Osteocyte (in vitro differentiated cells): ENCODE measurements at regions not wholly inside any gene's neighbourhood (a gene's known extent, or its start where the extent isn't known, plus 50 kb on each side); places are given as distances from the start of the nearest gene placed in this dataset.
A peak's percentile ranks its signal among the peaks of the same experiment; 100 is the strongest.
"Not testable (repeated sequence)": the region's sequence is repeated elsewhere in the genome, so short reads cannot be mapped to it uniquely, and the experiment has no call there.

Experiments
- DNase-seq: peaks from one replicate; pipeline ENCODE4 v3.0.0; 2021; ENCODE audit warnings: mixed read lengths; ENCODE audit not compliant: unreplicated experiment; ENCODE audit errors: extremely low spot score
- H3K27ac Mint-ChIP-seq: one replicate; pipeline ENCODE4 v1.8.0; 2021; ENCODE audit warnings: mild to moderate bottlenecking, mixed read lengths; ENCODE audit not compliant: unreplicated experiment
- H3K27me3 Mint-ChIP-seq: one replicate; pipeline ENCODE4 v1.8.0; 2021; ENCODE audit warnings: mixed read lengths; ENCODE audit not compliant: unreplicated experiment
- H3K36me3 Mint-ChIP-seq: one replicate; pipeline ENCODE4 v1.8.0; 2021; ENCODE audit warnings: mixed read lengths; ENCODE audit not compliant: unreplicated experiment
- H3K4me1 Mint-ChIP-seq: one replicate; pipeline ENCODE4 v1.8.0; 2021; ENCODE audit warnings: mixed read lengths; ENCODE audit not compliant: unreplicated experiment
- H3K4me3 Mint-ChIP-seq: one replicate; pipeline ENCODE4 v1.8.0; 2021; ENCODE audit warnings: mild to moderate bottlenecking, moderate library complexity, mixed read lengths; ENCODE audit not compliant: unreplicated experiment
- H3K9me3 Mint-ChIP-seq: one replicate; pipeline ENCODE4 v1.8.0; 2021; ENCODE audit warnings: mixed read lengths; ENCODE audit not compliant: unreplicated experiment
- TF ChIP-seq, protein P1 (sequence below): fragments of 200-600 bp; sonication (generic); IDR thresholded peaks from 2 replicates; pipeline ENCODE4 v1.5.0; 2021; ENCODE audit warnings: antibody characterized with exemption, mild to moderate bottlenecking, moderate library complexity

DNA sequence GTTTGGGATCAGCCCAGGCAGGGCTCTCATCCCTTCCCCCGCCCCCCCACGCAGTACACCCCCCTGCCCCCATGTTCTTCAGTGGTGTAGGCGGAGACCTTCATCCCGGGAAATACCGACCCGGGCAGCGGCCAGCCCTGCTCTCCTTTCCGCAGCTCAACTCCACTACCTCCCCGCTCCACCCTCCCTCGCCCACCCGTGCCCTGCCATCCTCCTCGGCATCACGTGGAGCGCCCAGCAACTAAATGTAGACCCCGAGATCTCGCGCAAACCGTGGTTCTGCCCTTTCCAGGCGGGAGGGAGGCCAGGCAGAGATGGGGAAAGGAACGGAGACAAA, 1932.2 kb upstream of the DEFB115 start:
- TF ChIP-seq, protein P1, sequence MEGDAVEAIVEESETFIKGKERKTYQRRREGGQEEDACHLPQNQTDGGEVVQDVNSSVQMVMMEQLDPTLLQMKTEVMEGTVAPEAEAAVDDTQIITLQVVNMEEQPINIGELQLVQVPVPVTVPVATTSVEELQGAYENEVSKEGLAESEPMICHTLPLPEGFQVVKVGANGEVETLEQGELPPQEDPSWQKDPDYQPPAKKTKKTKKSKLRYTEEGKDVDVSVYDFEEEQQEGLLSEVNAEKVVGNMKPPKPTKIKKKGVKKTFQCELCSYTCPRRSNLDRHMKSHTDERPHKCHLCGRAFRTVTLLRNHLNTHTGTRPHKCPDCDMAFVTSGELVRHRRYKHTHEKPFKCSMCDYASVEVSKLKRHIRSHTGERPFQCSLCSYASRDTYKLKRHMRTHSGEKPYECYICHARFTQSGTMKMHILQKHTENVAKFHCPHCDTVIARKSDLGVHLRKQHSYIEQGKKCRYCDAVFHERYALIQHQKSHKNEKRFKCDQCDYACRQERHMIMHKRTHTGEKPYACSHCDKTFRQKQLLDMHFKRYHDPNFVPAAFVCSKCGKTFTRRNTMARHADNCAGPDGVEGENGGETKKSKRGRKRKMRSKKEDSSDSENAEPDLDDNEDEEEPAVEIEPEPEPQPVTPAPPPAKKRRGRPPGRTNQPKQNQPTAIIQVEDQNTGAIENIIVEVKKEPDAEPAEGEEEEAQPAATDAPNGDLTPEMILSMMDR, result no peak
- Mint-ChIP-seq H3K27ac (no peak overlapping the region), H3K36me3 (no peaks in the 10 kb centered on the region), H3K27me3 (no peaks in the 10 kb centered on the region), H3K4me1 (no peaks in the 10 kb centered on the region), H3K9me3 (peaks cover 43% of the 10 kb centered on the region), H3K4me3 (no peak overlapping the region)
- DNase-seq, result no peak

DNA sequence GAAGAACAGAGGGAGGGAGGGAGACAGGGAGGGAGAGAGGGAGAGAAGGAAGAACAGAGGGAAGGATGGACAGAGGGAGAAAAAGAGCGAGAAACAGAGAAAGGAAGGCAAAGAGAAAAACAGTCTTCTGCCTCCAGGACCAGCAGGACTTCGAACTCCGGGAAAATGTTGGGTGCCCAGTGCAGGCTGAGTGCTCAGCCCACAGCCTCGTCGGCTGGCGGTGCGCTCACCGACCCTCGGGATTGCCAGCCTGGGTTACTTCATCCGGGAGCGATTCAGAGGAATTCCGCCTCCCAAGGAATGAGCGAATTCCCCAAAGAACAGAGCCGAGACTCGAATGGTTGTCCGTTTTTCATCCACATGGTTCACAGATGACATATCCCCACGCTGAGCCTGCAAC, 1931.7 kb upstream of the DEFB115 start:
- H3K36me3 Mint-ChIP-seq, DNase-seq, H3K27me3 Mint-ChIP-seq, H3K27ac Mint-ChIP-seq, H3K4me3 Mint-ChIP-seq, H3K4me1 Mint-ChIP-seq: not testable (repeated sequence)
- peaks cover 48% of the 10 kb centered on the region for H3K9me3 Mint-ChIP-seq

DNA sequence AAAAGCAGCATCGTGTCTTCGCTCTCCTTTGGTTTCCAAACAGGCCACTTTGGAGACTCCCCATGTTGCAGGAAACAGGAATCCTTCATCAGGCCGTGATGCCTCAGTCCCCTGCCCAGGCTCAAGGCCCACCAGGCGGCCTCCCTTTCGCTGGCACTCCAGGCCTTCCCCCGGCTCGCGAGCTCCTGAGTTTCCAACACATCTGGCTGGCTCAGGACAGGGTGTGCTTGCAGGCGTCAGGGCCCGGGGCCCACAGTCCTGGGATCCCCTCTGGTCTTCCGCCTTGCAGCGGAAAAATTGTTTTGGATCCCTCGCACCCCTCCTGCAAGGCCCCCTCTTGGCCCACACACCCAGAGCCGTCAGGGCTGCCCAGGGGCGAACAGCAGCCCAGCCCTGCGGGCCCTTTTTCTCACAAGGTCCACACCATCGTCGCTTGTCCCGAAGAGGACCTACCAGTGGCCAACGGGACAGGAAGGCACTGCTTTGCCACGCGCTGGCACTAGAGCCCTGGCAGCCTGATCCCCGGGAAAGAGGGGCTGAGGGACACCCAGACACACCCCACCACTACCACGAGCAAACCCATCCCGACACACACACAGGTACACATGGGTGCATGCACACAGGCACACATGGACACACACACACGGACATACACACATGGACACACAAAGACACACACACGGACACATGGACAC, 1930.9 kb upstream of the DEFB115 start:
- H3K36me3 Mint-ChIP-seq, result no peaks in the 10 kb centered on the region
- TF ChIP-seq, protein P1, result no peak
- no peak overlapping the region for H3K4me3 Mint-ChIP-seq
- no peaks in the 10 kb centered on the region for H3K27me3 Mint-ChIP-seq
- no peaks in the 10 kb centered on the region for H3K4me1 Mint-ChIP-seq
- DNase-seq, result peak; percentile 88
- H3K9me3 Mint-ChIP-seq, result peaks cover 47% of the 10 kb centered on the region
- no peak overlapping the region for H3K27ac Mint-ChIP-seq

DNA sequence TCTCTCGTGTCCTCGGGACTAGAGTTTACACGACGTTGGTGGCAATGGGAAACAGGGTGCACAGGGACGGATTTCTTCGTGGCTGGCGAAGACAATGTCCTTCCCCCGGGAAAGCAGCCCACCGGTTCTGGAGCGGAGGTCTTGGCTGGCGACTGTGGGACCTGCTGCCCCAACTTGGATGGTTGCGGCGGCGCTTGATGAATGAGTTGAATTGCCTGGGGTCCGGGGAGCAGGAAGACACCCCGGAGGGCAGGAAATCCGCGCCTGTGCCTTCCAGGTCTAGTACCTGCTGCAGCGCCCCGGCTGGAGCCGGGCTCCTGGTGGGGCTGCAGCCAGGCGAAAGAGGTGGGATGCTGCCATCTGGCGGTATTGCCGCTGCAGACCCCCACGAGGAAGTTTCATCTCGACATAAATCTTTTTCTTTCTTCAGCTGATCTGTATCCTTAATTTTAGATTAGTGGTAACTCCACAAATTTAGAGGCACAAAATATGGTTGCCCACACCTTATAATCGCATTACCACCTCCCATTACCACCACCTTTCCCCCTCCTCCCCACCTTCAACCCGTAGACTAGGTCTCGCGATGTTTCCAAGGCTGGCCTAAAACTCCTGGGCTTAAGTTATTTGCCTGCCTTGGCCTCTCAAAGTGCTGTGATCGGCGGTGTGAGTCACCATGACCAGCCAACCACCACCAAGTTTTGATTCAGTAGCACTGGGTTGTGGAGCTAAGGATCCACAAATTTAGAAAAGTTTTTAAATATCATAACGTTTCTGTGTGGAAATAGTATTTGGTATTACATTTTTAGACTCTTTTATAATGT, 1929.7 kb upstream of the DEFB115 start:
- DNase-seq, H3K27me3 Mint-ChIP-seq, H3K36me3 Mint-ChIP-seq, H3K4me3 Mint-ChIP-seq, H3K27ac Mint-ChIP-seq, H3K4me1 Mint-ChIP-seq: not testable (repeated sequence)
- peaks cover 56% of the 10 kb centered on the region for H3K9me3 Mint-ChIP-seq

DNA sequence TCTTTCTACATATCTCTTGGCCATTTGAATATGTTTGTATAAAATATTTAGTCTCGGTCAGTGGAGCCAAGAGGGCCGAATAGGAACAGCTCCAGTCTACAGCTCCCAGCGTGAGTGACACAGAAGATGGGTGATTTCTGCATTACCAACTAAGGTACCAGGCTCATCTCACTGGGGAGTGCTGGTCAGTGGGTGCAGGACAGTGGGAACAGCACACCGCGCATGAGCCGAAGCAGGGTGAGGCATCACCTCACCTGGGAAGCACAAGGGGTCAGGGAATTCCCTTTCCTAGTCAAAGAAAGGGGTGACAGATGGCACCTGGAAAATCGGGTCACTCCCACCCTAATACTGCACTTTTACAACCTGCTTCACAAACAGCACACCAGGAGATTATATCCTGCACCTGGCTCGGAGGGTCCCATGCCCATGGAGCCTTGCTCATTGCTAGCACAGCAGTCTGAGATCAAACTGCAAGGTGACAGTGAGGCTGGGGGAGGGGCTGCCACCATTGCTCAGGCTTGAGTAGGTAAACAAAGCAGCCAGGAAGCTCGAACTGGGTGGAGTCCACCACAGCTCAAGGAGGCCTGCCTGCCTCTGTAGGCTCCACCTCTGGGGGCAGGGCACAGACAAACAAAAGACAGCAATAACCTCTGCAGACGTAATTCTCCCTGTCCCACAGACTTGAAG, 1926.9 kb upstream of the DEFB115 start:
- not testable (repeated sequence) for DNase-seq, H3K27me3 Mint-ChIP-seq, H3K27ac Mint-ChIP-seq, H3K4me1 Mint-ChIP-seq, H3K4me3 Mint-ChIP-seq, H3K36me3 Mint-ChIP-seq
- H3K9me3 Mint-ChIP-seq, result peaks cover 69% of the 10 kb centered on the region

DNA sequence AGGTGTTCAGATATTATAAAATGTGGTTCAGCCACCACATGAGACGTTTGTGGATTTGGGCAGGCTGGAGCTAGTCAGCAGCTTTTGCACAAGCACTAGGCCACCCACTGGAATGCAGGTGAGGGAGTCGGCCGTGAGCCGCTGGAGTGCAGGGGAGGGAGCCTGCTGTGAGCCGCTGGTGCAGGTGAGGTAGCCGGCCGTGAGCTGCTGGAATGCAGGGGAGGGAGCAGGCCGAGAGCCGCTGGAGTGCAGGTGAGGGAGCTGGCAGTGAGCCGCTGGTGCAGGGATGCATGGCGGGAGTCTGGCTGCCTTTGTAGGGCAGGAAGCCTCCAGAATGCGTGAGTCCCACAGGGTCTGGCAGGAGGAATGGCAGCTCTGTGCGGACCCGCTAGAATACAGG, 1907.6 kb upstream of the DEFB115 start:
- no peaks in the 10 kb centered on the region for H3K4me1 Mint-ChIP-seq
- DNase-seq, result no peak
- H3K4me3 Mint-ChIP-seq, result no peak overlapping the region
- H3K9me3 Mint-ChIP-seq, result peaks cover 6% of the 10 kb centered on the region
- no peaks in the 10 kb centered on the region for H3K36me3 Mint-ChIP-seq
- H3K27ac Mint-ChIP-seq, result no peak overlapping the region
- TF ChIP-seq, protein P1, result no peak
- H3K27me3 Mint-ChIP-seq, result no peaks in the 10 kb centered on the region

DNA sequence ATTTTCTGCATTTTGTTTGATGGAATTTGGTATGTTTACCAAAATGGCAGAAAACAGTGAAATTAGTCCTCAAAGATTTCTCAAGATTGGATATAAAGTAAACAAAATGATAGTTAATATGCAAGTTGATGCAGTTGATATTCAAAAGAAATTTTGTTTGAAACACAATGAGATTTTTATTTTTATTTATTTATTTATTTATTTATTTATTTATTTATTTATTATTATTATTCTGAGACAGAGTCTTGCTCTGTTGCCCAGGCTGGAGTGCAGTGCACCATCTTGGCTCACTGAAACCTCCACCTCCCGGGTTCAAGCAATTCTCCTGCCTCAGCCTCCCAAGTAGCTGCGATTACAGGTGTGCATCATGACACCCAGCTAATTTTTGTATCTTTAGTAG, 1881.5 kb upstream of the DEFB115 start:
- H3K9me3 Mint-ChIP-seq, result peaks cover 35% of the 10 kb centered on the region
- H3K27me3 Mint-ChIP-seq, H3K4me3 Mint-ChIP-seq, H3K4me1 Mint-ChIP-seq, DNase-seq, H3K27ac Mint-ChIP-seq, H3K36me3 Mint-ChIP-seq: not testable (repeated sequence)

DNA sequence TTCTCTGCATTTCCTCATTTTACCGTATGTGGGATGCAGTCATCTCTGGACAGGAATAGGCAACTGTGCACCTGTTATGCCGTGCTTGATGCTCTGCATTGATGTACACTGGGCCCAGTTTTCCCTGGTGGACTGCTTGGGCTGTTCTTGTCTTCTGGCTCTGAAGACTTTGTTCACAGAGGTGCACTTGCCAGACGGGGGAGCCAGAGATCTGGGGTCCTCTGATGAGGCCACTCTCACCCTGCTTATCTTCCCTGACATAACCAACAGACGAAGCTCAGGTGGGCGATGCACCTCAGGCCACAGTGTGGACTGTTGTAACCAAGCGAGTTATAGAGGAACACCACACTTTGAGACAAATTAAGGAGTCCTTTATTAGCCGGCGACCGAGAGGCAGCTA, 1864.6 kb upstream of the DEFB115 start:
- H3K4me3 Mint-ChIP-seq, H3K36me3 Mint-ChIP-seq, H3K27me3 Mint-ChIP-seq, H3K4me1 Mint-ChIP-seq, H3K27ac Mint-ChIP-seq, DNase-seq: not testable (repeated sequence)
- H3K9me3 Mint-ChIP-seq, result peaks cover 42% of the 10 kb centered on the region
